GM18873 (cell line): ENCODE measurements at regions not wholly inside any gene's neighbourhood (a gene's known extent, or its start where the extent isn't known, plus 50 kb on each side); places are given as distances from the start of the nearest gene placed in this dataset.

Source experiments
- ATAC-seq: cut with Tn5 transposase; IDR thresholded peaks from one replicate; pipeline ENCODE4 v1.9.1; 2021; ENCODE audit warnings: mild to moderate bottlenecking, moderate library complexity, moderate number of reproducible peaks; ENCODE audit not compliant: unreplicated experiment, low FRiP score

GRCh38 chr10:29394321-29394932 is 105.6 kb downstream of the LYZL1 start:
- no peak for ATAC-seq

- no peak for ATAC-seq
These were observed 106.5 kb downstream of the LYZL1 start for GRCh38 chr10:29395409-29395808.

GRCh38 chr10:29397221-29397620 is 108.4 kb downstream of the LYZL1 start:
- no peak for ATAC-seq

- ATAC-seq = no peak
These were observed 114.3 kb downstream of the LYZL1 start for GRCh38 chr10:29403208-29403607.

- no peak for ATAC-seq
These were observed 118.5 kb downstream of the LYZL1 start for GRCh38 chr10:29407280-29407858.
